Sigmoid colon (tissue), 6 donors: ENCODE measurements at regions not wholly inside any gene's neighbourhood (a gene's known extent, or its start where the extent isn't known, plus 50 kb on each side); places are given as distances from the start of the nearest gene placed in this dataset.

Experiments used
- DNase-seq: peaks from one replicate; pipeline ENCODE4 v3.0.0-alpha.2; 2019
- H3K27ac ChIP-seq, 4 donors: fragments of 200-600 bp; sonication (generic); one replicate each; pipeline ENCODE4 v1.5.1; 2016 to 2019; ENCODE audit warnings: mild to moderate bottlenecking in 1 of 4
- H3K27me3 ChIP-seq, 3 donors: fragments of 200-600 bp; sonication (generic); one replicate each; pipeline ENCODE4 v1.5.1; 2019; ENCODE audit warnings: mild to moderate bottlenecking in 1 of 3
- H3K36me3 ChIP-seq, 4 donors: fragments of 200-600 bp; sonication (generic); one replicate each; pipeline ENCODE4 v1.5.1; 2016 to 2019
- H3K4me1 ChIP-seq, 4 donors: fragments of 200-600 bp; sonication (generic); one replicate each; pipeline ENCODE4 v1.5.1; 2017 to 2019
- H3K4me3 ChIP-seq, 4 donors: fragments of 200-600 bp; sonication (generic); one replicate each; pipeline ENCODE4 v1.5.1; 2017 to 2019; ENCODE audit warnings: mild to moderate bottlenecking in 2 of 4, moderate library complexity in 1 of 4
- H3K9me3 ChIP-seq, 4 donors: fragments of 200-600 bp in 3 of 4; sonication (generic) in 3 of 4; one replicate each; pipeline versions ENCODE4 v1.5.1 to v1.6.1; 2013 to 2019
- EP300 ChIP-seq, 4 donors: sonication (generic); formaldehyde crosslinking; IDR thresholded peaks; one replicate each; pipeline ENCODE4 v1.6.1; 2017; ENCODE audit warnings: antibody characterized with exemption in 4 of 4
- POLR2A ChIP-seq, 2 donors: fragments of 450-650 bp; IDR thresholded peaks; one replicate each; pipeline ENCODE4 v1.6.1; 2016; ENCODE audit warnings: antibody characterized with exemption in 2 of 2, mild to moderate bottlenecking in 2 of 2, moderate library complexity in 2 of 2
- POLR2AphosphoS5 ChIP-seq, 4 donors: sonication (generic); formaldehyde crosslinking; IDR thresholded peaks; one replicate each; pipeline ENCODE4 v1.6.1; 2017; ENCODE audit warnings: antibody characterized with exemption in 4 of 4
- WGBS, 2 donors: extraction: QIAGEN DNeasy Blood & Tissue Kit; methylation state at CpG; one replicate each; pipeline ENCODE4 v1.1.7; 2013; 5-methylcytosine and 5-hydroxymethylcytosine counted together
- intact Hi-C: fragments of 100-400 bp; cut with DNase I; formaldehyde crosslinking; loops from one replicate; pipeline ENCODE4 v1.15.1; 2023
- TF ChIP-seq, protein P1 (sequence below), 4 experiments: fragments of 450-650 bp in 3 of 4; fragments of 200-600 bp in 1 of 4; IDR thresholded peaks; one replicate each; pipeline ENCODE4 v1.5.1; 2016 to 2019; ENCODE audit warnings: antibody characterized with exemption in 4 of 4, mild to moderate bottlenecking in 3 of 4, moderate library complexity in 2 of 4
- donor health status: healthy with polysubstance abuse.
- donor health status: healthy.

DNA sequence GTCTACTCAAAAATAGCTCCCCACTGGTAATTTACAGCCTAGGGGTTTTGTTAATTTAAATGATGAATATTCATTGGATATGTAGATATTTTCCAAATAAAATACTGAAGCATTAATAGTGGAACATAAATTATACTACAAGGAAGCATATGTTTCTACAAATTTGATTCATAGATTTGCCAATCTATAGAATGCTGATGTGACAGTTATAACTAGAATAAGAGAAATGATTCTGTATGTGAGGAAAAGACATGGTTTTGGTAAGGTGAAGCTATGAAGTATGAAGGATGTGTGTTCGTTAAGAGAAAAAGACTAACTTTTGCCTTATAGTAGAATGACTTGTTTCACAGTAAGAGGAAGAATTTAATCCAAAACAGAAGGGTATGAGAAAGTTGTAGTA lies 61.3 kb downstream of the IARS1 start:
- TF ChIP-seq EP300 (IDR thresholded peaks at IDR 0.05) (no peak), POLR2A (IDR thresholded peaks at IDR 0.05) (no peak), POLR2AphosphoS5 (IDR thresholded peaks at IDR 0.05) (no peak)
- TF ChIP-seq, protein P1, sequence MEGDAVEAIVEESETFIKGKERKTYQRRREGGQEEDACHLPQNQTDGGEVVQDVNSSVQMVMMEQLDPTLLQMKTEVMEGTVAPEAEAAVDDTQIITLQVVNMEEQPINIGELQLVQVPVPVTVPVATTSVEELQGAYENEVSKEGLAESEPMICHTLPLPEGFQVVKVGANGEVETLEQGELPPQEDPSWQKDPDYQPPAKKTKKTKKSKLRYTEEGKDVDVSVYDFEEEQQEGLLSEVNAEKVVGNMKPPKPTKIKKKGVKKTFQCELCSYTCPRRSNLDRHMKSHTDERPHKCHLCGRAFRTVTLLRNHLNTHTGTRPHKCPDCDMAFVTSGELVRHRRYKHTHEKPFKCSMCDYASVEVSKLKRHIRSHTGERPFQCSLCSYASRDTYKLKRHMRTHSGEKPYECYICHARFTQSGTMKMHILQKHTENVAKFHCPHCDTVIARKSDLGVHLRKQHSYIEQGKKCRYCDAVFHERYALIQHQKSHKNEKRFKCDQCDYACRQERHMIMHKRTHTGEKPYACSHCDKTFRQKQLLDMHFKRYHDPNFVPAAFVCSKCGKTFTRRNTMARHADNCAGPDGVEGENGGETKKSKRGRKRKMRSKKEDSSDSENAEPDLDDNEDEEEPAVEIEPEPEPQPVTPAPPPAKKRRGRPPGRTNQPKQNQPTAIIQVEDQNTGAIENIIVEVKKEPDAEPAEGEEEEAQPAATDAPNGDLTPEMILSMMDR (IDR thresholded peaks at IDR 0.05): no peak
- Histone ChIP-seq H3K36me3 (peaks cover 6 to 50% (median 8%) of the 10 kb centered on the region in 4 donors), H3K9me3 (no peaks in the 10 kb centered on the region), H3K4me1 (no peaks in the 10 kb centered on the region), H3K4me3 (no peak overlapping the region), H3K27ac (no peak overlapping the region), H3K27me3 (no peaks in the 10 kb centered on the region)
- intact Hi-C loops: no loop called here
- WGBS, 2 donors: 90 to 92% methylated on average over 1 of the region's 1 CpG
- no peak for DNase-seq

DNA sequence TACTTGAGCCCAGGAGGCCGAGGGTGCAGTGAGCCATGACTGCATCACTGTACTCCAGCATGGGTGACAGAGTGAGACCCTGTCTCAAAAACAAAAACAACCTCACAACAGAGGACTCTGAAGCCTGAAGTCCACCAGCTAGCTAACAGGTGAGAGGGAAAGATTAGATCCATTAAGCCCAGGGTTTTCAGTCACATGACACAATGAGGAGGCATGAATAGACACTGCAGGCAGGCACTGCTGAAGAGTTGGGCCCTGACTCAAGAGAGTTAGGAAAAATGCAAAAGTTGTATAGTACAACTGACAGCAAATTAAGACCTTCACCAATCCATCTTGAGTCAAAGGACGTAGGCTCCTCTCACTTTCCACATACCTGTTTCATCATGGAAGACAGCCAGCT lies 64.9 kb downstream of the IARS1 start:
- H3K36me3 ChIP-seq: peaks cover 6 to 51% (median 9%) of the 10 kb centered on the region in 4 donors
- H3K4me3 ChIP-seq: no peak overlapping the region
- no peaks in the 10 kb centered on the region for H3K27me3 ChIP-seq
- H3K27ac ChIP-seq: no peak overlapping the region
- TF ChIP-seq POLR2A (IDR thresholded peaks at IDR 0.05) (no peak), EP300 (IDR thresholded peaks at IDR 0.05) (no peak), POLR2AphosphoS5 (IDR thresholded peaks at IDR 0.05) (no peak)
- TF ChIP-seq, protein P1 (IDR thresholded peaks at IDR 0.05): no peak
- no peaks in the 10 kb centered on the region for H3K4me1 ChIP-seq
- WGBS, 2 donors: 89 to 100% methylated on average over 2 of the region's 2 CpGs
- no peak for DNase-seq
- intact Hi-C loops: no loop called here
- no peaks in the 10 kb centered on the region for H3K9me3 ChIP-seq

DNA sequence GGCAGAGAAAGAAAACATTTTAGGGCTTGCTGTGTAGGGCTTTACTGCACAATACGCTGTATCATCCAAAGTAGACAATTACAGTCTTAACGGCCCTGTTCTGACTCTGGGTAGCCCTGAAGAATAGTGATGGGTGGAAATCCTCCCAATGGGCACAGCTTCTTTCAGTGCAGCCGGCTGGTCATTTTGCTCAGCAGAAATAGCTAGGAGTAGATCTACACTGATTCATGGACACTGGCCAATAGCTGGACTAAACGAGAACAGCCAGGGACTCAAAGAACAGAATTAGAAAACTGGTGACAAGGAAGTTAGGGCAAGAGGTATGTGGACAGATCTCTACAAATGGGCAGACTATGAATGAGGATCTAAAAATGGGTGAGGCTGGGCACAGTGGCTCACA lies 69.3 kb downstream of the IARS1 start:
- no peak overlapping the region for H3K4me3 ChIP-seq
- no peaks in the 10 kb centered on the region for H3K4me1 ChIP-seq
- no peaks in the 10 kb centered on the region for H3K27me3 ChIP-seq
- DNase-seq: no peak
- peaks cover 6 to 74% (median 19%) of the 10 kb centered on the region in 4 donors for H3K36me3 ChIP-seq
- intact Hi-C loops: no loop called here
- no peaks in the 10 kb centered on the region for H3K9me3 ChIP-seq
- WGBS, 2 donors: 89 to 91% methylated on average over 4 of the region's 4 CpGs
- H3K27ac ChIP-seq: no peak overlapping the region
- TF ChIP-seq POLR2A (IDR thresholded peaks at IDR 0.05) (no peak), EP300 (IDR thresholded peaks at IDR 0.05) (no peak), POLR2AphosphoS5 (IDR thresholded peaks at IDR 0.05) (no peak)
- TF ChIP-seq, protein P1 (IDR thresholded peaks at IDR 0.05): no peak

DNA sequence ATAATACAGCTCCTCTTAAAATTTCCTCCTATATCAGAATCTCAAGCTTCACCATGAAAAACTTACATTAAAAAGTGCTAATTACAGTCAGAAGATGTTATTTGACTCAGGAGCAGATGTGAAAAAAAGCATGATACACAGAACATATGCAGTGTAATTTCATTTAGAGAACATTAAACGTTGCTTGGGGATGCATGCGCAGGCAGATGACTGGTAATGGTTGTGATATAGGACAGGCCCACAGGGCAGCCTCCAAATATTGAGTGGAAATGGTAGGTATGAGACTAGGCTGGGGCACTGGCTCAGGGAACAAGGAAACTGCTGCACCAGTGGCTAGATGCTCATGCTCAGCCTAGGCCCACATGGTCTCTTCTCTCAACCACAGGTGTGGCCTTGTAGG lies 69.7 kb downstream of the IARS1 start:
- Histone ChIP-seq H3K27ac (no peak overlapping the region), H3K27me3 (no peaks in the 10 kb centered on the region), H3K4me3 (no peak overlapping the region), H3K36me3 (peaks cover 6 to 72% (median 18%) of the 10 kb centered on the region in 4 donors), H3K9me3 (no peaks in the 10 kb centered on the region), H3K4me1 (no peaks in the 10 kb centered on the region)
- 81 to 89% methylated on average over 2 of the region's 2 CpGs for WGBS, 2 donors
- intact Hi-C loops: no loop called here
- TF ChIP-seq POLR2A (IDR thresholded peaks at IDR 0.05) (no peak), POLR2AphosphoS5 (IDR thresholded peaks at IDR 0.05) (no peak), EP300 (IDR thresholded peaks at IDR 0.05) (no peak)
- TF ChIP-seq, protein P1 (IDR thresholded peaks at IDR 0.05): no peak
- no peak for DNase-seq
